ENCODE measurements at regions not wholly inside any gene's neighbourhood (a gene's known extent, or its start where the extent isn't known, plus 50 kb on each side); places are given as distances from the start of the nearest gene placed in this dataset.

DNA sequence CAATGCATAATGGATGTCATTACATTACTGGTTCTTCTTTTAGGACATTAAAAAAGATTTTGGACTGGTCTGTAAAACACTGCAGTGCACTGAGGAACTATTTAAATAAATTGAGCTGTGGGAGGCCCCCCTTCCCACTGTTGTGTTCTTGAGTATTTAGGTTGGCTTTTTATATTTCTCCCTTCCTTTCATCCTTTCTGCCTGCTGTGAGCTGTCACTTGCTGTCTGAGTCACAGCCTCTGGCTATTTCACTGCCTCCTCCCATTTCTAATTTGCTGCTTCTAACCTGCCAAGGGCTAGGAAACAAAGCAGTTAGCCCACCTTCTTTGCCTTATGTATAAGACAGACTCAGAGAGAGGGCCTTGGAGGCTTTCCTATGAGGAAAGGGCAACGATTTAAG lies 89.0 kb upstream of the FNDC3B start:
- TF ChIP-seq, protein P1, sequence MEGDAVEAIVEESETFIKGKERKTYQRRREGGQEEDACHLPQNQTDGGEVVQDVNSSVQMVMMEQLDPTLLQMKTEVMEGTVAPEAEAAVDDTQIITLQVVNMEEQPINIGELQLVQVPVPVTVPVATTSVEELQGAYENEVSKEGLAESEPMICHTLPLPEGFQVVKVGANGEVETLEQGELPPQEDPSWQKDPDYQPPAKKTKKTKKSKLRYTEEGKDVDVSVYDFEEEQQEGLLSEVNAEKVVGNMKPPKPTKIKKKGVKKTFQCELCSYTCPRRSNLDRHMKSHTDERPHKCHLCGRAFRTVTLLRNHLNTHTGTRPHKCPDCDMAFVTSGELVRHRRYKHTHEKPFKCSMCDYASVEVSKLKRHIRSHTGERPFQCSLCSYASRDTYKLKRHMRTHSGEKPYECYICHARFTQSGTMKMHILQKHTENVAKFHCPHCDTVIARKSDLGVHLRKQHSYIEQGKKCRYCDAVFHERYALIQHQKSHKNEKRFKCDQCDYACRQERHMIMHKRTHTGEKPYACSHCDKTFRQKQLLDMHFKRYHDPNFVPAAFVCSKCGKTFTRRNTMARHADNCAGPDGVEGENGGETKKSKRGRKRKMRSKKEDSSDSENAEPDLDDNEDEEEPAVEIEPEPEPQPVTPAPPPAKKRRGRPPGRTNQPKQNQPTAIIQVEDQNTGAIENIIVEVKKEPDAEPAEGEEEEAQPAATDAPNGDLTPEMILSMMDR (IDR thresholded peaks at IDR 0.05; ENCODE audit: low read depth, low read length, missing input control), result no peak
- TF ChIP-seq EGR1 (IDR thresholded peaks at IDR 0.05; ENCODE audit: low read depth in 2 of 2) (no peak), TAF1 (conservative IDR thresholded peaks at IDR 0.05) (no peak)
- TF ChIP-seq, protein P2, sequence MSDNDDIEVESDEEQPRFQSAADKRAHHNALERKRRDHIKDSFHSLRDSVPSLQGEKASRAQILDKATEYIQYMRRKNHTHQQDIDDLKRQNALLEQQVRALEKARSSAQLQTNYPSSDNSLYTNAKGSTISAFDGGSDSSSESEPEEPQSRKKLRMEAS (IDR thresholded peaks at IDR 0.05), result no peak
- TF ChIP-seq, protein P3, sequence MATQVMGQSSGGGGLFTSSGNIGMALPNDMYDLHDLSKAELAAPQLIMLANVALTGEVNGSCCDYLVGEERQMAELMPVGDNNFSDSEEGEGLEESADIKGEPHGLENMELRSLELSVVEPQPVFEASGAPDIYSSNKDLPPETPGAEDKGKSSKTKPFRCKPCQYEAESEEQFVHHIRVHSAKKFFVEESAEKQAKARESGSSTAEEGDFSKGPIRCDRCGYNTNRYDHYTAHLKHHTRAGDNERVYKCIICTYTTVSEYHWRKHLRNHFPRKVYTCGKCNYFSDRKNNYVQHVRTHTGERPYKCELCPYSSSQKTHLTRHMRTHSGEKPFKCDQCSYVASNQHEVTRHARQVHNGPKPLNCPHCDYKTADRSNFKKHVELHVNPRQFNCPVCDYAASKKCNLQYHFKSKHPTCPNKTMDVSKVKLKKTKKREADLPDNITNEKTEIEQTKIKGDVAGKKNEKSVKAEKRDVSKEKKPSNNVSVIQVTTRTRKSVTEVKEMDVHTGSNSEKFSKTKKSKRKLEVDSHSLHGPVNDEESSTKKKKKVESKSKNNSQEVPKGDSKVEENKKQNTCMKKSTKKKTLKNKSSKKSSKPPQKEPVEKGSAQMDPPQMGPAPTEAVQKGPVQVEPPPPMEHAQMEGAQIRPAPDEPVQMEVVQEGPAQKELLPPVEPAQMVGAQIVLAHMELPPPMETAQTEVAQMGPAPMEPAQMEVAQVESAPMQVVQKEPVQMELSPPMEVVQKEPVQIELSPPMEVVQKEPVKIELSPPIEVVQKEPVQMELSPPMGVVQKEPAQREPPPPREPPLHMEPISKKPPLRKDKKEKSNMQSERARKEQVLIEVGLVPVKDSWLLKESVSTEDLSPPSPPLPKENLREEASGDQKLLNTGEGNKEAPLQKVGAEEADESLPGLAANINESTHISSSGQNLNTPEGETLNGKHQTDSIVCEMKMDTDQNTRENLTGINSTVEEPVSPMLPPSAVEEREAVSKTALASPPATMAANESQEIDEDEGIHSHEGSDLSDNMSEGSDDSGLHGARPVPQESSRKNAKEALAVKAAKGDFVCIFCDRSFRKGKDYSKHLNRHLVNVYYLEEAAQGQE (IDR thresholded peaks at IDR 0.05), result no peak
